ENCODE measurements at regions not wholly inside any gene's neighbourhood (a gene's known extent, or its start where the extent isn't known, plus 50 kb on each side); places are given as distances from the start of the nearest gene placed in this dataset.
A peak's percentile ranks its signal among the peaks of the same experiment; 100 is the strongest.

GRCh38 chr9:108687006-108687987, 168.5 kb downstream of the ACTL7B start:
- Histone ChIP-seq H3K36me3 (ENCODE audit: control insufficient read depth in 4 of 4, insufficient read depth in 4 of 4, low read length in 4 of 4) (no peaks in the 10 kb centered on the region), H3K9me3 (ENCODE audit: control insufficient read depth in 4 of 4, insufficient read depth in 3 of 4, low read length in 3 of 4) (peaks cover 0 to 4% (median 1%) of the 10 kb centered on the region in 4 donors), H3K27me3 (ENCODE audit: control insufficient read depth in 3 of 3, insufficient read depth in 3 of 3, low read length in 2 of 3) (no peaks in the 10 kb centered on the region), H3K27ac (ENCODE audit: low read depth in 1 of 2, low read length in 1 of 2) (no peak overlapping the region), H3K4me1 (ENCODE audit: control insufficient read depth in 5 of 5, insufficient read depth in 5 of 5, low read length in 5 of 5) (no peaks in the 10 kb centered on the region), H3K4me3 (no peak overlapping the region), H3K9ac (ENCODE audit: insufficient read depth in 1 of 2, low read length in 2 of 2) (no peak overlapping the region)
- DNase-seq (peak in 1 of 3 donors; percentile 8), ATAC-seq (ENCODE audit: insufficient read depth, low FRiP score) (no peak)
- TF ChIP-seq CTCF (IDR thresholded peaks at IDR 0.05; ENCODE audit: control extremely low read depth, extremely low read depth): no peak
- 87 to 88% methylated on average over 8 of the region's 8 CpGs for WGBS, 2 donors

- no peak overlapping the region for H3K4me3 ChIP-seq
- H3K27me3 ChIP-seq (ENCODE audit: control insufficient read depth in 3 of 3, insufficient read depth in 3 of 3, low read length in 2 of 3): no peaks in the 10 kb centered on the region
- H3K27ac ChIP-seq (ENCODE audit: low read depth in 1 of 2, low read length in 1 of 2): no peak overlapping the region
- no peak for DNase-seq
- H3K9ac ChIP-seq (ENCODE audit: insufficient read depth in 1 of 2, low read length in 2 of 2): no peak overlapping the region
- H3K9me3 ChIP-seq (ENCODE audit: control insufficient read depth in 4 of 4, insufficient read depth in 3 of 4, low read length in 3 of 4): peaks cover 0 to 4% (median 1%) of the 10 kb centered on the region in 4 donors
- WGBS, 2 donors: 87 to 95% methylated on average over 4 of the region's 4 CpGs
- H3K4me1 ChIP-seq (ENCODE audit: control insufficient read depth in 5 of 5, insufficient read depth in 5 of 5, low read length in 5 of 5): no peaks in the 10 kb centered on the region
- TF ChIP-seq CTCF (IDR thresholded peaks at IDR 0.05; ENCODE audit: control extremely low read depth, extremely low read depth): no peak
- ATAC-seq (ENCODE audit: insufficient read depth, low FRiP score): no peak
- no peaks in the 10 kb centered on the region for H3K36me3 ChIP-seq (ENCODE audit: control insufficient read depth in 4 of 4, insufficient read depth in 4 of 4, low read length in 4 of 4)
These were observed 171.3 kb downstream of the ACTL7B start for GRCh38 chr9:108684288-108685025.

GRCh38 chr9:108683245-108683644, 172.5 kb downstream of the ACTL7B start:
- H3K4me3 ChIP-seq: no peak overlapping the region
- ATAC-seq (ENCODE audit: insufficient read depth, low FRiP score) (no peak), DNase-seq (no peak)
- no peaks in the 10 kb centered on the region for H3K36me3 ChIP-seq (ENCODE audit: control insufficient read depth in 4 of 4, insufficient read depth in 4 of 4, low read length in 4 of 4)
- no peak overlapping the region for H3K27ac ChIP-seq (ENCODE audit: low read depth in 1 of 2, low read length in 1 of 2)
- WGBS, 2 donors: 89 to 96% methylated on average over 5 of the region's 5 CpGs
- H3K4me1 ChIP-seq (ENCODE audit: control insufficient read depth in 5 of 5, insufficient read depth in 5 of 5, low read length in 5 of 5): no peaks in the 10 kb centered on the region
- no peak overlapping the region for H3K9ac ChIP-seq (ENCODE audit: insufficient read depth in 1 of 2, low read length in 2 of 2)
- peaks cover 0 to 4% (median 1%) of the 10 kb centered on the region in 4 donors for H3K9me3 ChIP-seq (ENCODE audit: control insufficient read depth in 4 of 4, insufficient read depth in 3 of 4, low read length in 3 of 4)
- no peaks in the 10 kb centered on the region for H3K27me3 ChIP-seq (ENCODE audit: control insufficient read depth in 3 of 3, insufficient read depth in 3 of 3, low read length in 2 of 3)
- TF ChIP-seq CTCF (IDR thresholded peaks at IDR 0.05; ENCODE audit: control extremely low read depth, extremely low read depth): no peak
